ENCODE measurements at regions not wholly inside any gene's neighbourhood (a gene's known extent, or its start where the extent isn't known, plus 50 kb on each side); places are given as distances from the start of the nearest gene placed in this dataset.

DNA sequence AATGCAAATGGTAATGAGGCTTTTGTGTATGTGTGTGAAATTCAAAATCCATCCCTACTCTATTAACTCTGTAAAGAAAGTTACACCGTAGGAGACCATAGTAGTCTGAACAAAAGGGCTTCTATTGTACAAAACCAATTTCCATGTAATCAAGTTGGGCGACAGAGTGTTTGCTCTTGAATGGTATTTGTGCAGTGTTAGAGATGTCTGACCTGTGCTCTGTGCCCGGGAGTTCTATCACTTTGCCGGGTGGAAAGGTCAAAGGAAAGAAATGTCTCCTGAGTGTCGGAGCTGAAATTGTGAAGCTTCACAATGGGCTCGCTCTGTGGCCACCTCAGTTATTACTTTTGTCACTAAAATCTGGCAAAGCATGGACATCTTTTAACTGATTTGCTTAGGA, 312.0 kb downstream of the SAMD5 start:
- Histone ChIP-seq H3K27me3 (ENCODE audit: insufficient read depth, low read length) (no peaks in the 10 kb centered on the region), H3K4me3 (ENCODE audit: low read length) (no peak overlapping the region)

DNA sequence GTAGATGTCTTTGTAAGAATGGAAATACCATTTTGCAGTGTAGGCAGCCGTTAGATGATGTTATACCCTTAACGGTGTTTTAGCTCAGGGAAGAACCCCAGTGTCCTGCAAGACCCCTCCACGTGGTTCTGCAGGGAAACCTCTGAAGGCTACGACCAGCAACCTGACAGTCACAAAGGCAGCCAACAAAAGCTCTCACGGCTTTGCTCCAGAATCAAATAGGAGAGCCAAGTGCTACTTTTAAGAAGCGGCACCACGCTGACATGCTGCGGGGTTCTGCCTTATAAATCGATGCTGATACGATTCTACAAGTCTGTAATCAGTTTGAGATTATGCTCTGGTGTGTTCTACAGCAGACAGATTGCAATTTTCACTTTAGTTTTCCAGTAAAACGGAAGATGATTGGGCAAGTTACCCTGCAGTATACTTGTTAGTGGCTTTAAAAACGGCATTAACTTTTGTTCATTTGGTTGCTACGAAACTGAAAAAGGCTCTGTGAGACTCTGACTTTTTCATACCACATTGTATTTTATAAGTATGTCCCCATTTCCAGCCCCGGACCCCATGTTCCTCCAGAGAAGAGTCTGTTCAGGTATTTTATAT, 312.9 kb downstream of the SAMD5 start:
- Histone ChIP-seq H3K36me3 (ENCODE audit: insufficient read depth, low read length) (no peaks in the 10 kb centered on the region), H3K9me3 (ENCODE audit: insufficient read depth, low read depth, low read length) (no peaks in the 10 kb centered on the region), H3K4me3 (ENCODE audit: low read length) (no peak overlapping the region), H3K27ac (ENCODE audit: low read depth, low read length) (no peak overlapping the region), H3K9ac (ENCODE audit: low read depth, low read length) (no peak overlapping the region), H3K4me1 (ENCODE audit: insufficient read depth, low read length) (peaks cover 15% of the 10 kb centered on the region; the same call in 1 of the 2 replicates), H3K27me3 (ENCODE audit: insufficient read depth, low read length) (no peaks in the 10 kb centered on the region)
- 86% methylated on average over 12 of the region's 14 CpGs for WGBS

More for the DNA sequence above, 312.0 kb downstream of the SAMD5 start:
- WGBS = 92% methylated on average over 5 of the region's 6 CpGs
- H3K9ac ChIP-seq (ENCODE audit: low read depth, low read length) = no peak overlapping the region
- H3K4me1 ChIP-seq (ENCODE audit: insufficient read depth, low read length) = peaks cover 15% of the 10 kb centered on the region; the same call in 1 of the 2 replicates
- H3K27ac ChIP-seq (ENCODE audit: low read depth, low read length) = no peak overlapping the region
- no peaks in the 10 kb centered on the region for H3K36me3 ChIP-seq (ENCODE audit: insufficient read depth, low read length)
- no peaks in the 10 kb centered on the region for H3K9me3 ChIP-seq (ENCODE audit: insufficient read depth, low read depth, low read length)

DNA sequence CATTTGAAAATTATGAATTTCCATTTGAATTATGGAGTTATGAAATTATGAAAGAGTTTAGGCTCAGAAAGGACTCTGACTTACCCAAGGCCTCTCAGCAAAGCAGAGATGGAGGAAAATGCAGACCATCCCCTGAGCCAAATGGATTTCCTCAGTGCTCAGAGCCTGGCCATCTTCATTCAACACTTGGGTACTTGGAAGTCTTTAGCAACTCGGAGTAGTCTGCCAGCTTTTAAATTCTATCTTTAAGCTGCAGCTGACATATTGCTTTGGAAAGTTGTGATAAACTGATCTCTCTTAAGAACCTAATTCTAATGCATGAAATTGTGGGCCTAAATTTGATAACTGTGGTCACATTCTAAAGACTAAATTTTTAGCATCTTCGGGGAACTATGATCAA, 315.4 kb downstream of the SAMD5 start:
- Histone ChIP-seq H3K4me3 (ENCODE audit: low read length) (no peak overlapping the region), H3K4me1 (ENCODE audit: insufficient read depth, low read length) (peaks cover 15% of the 10 kb centered on the region; the same call in 1 of the 2 replicates), H3K9me3 (ENCODE audit: insufficient read depth, low read depth, low read length) (no peaks in the 10 kb centered on the region), H3K36me3 (ENCODE audit: insufficient read depth, low read length) (no peaks in the 10 kb centered on the region), H3K27ac (ENCODE audit: low read depth, low read length) (no peak overlapping the region), H3K9ac (ENCODE audit: low read depth, low read length) (no peak overlapping the region), H3K27me3 (ENCODE audit: insufficient read depth, low read length) (no peaks in the 10 kb centered on the region)
- 100% methylated on average over 2 of the region's 2 CpGs for WGBS

DNA sequence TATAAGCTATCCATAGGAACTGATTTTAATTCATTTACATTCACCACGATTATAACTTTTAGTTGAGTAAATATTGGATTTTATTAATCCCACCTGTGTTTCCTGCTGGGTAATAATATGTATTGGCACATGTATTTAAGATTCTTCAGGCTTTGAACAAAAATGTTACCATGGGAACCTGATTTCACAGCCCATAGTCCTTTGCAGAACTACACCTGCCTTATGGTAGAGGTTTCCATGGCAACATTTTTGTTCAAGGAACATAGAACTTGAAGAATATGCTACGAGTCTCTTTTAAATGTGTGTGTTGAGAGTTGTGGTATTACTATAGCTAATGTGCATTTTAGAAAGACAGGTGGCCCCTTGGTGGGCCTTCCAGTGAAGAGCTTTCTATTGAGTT, 317.4 kb downstream of the SAMD5 start:
- Histone ChIP-seq H3K9ac (ENCODE audit: low read depth, low read length) (no peak overlapping the region), H3K4me1 (ENCODE audit: insufficient read depth, low read length) (peaks cover 8% of the 10 kb centered on the region; the same call in 1 of the 2 replicates), H3K36me3 (ENCODE audit: insufficient read depth, low read length) (no peaks in the 10 kb centered on the region), H3K4me3 (ENCODE audit: low read length) (no peak overlapping the region), H3K27ac (ENCODE audit: low read depth, low read length) (no peak overlapping the region), H3K27me3 (ENCODE audit: insufficient read depth, low read length) (no peaks in the 10 kb centered on the region), H3K9me3 (ENCODE audit: insufficient read depth, low read depth, low read length) (no peaks in the 10 kb centered on the region)
- WGBS = 93% methylated on average over 1 of the region's 2 CpGs

DNA sequence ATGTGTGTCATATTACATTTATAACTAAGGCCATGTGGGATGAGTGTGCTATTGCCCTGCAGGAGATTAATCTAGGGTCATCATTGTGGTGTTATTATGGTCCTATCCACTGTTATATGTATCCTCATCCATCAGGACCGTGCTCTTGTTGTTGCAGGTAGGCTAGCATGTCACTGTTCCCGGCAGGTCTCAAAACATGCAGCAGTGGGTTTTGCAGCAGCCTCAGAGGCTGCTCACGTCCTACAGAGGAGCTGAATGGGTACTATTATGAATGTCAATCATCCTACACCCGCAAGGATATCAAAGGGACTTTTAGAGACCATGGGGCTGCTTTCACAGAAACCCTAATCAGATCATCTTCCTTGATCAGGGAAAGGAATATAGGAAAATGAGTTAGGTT, 318.2 kb downstream of the SAMD5 start:
- no peak overlapping the region for H3K9ac ChIP-seq (ENCODE audit: low read depth, low read length)
- H3K36me3 ChIP-seq (ENCODE audit: insufficient read depth, low read length) = no peaks in the 10 kb centered on the region
- H3K4me1 ChIP-seq (ENCODE audit: insufficient read depth, low read length) = no peaks in the 10 kb centered on the region
- 90% methylated on average over 4 of the region's 4 CpGs for WGBS
- no peaks in the 10 kb centered on the region for H3K27me3 ChIP-seq (ENCODE audit: insufficient read depth, low read length)
- H3K9me3 ChIP-seq (ENCODE audit: insufficient read depth, low read depth, low read length) = no peaks in the 10 kb centered on the region
- no peak overlapping the region for H3K4me3 ChIP-seq (ENCODE audit: low read length)
- H3K27ac ChIP-seq (ENCODE audit: low read depth, low read length) = no peak overlapping the region

DNA sequence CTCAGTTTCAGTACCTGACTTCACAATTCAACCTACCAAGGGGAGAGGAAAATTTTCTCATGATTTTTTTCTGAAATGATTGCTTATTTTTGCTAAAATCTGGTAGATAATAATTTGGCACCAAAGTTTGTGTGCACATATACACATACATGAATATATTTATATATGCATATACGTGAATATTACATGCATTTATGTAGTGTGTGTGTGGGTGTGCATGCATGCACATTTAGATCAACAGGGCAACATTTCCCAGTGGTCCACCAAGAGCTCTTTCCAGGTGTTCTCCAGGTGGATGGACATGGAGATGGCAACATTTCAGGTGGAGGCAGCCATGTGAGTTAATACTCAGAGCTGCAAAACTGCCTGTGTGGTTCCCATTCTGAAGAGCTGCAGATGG, 320.9 kb downstream of the SAMD5 start:
- WGBS = 92% methylated on average over 1 of the region's 1 CpG
- H3K4me1 ChIP-seq (ENCODE audit: insufficient read depth, low read length) = no peaks in the 10 kb centered on the region

DNA sequence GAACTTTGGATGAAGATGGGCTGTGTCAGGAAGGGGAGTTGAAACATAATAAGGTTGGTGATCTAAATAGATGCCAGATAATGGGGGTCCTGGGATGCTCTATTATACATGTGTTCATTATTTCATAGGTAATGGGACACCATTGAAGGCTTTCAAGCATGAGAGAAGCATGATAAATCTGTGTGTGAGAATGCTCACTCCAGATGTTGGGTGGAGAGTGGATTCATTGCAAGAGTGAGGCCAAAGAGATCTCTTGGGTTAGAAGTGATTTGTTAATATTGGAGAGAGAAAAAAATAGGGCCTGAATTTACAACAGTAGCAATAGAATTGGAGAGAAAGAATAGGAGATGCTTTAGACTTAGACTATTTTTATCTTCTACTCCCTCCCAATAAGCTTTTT, 321.3 kb downstream of the SAMD5 start:
- Histone ChIP-seq H3K27ac (ENCODE audit: low read depth, low read length) (no peak overlapping the region), H3K36me3 (ENCODE audit: insufficient read depth, low read length) (no peaks in the 10 kb centered on the region), H3K4me1 (ENCODE audit: insufficient read depth, low read length) (no peaks in the 10 kb centered on the region), H3K4me3 (ENCODE audit: low read length) (no peak overlapping the region), H3K27me3 (ENCODE audit: insufficient read depth, low read length) (no peaks in the 10 kb centered on the region), H3K9ac (ENCODE audit: low read depth, low read length) (no peak overlapping the region), H3K9me3 (ENCODE audit: insufficient read depth, low read depth, low read length) (no peaks in the 10 kb centered on the region)

More for the DNA sequence above, 320.9 kb downstream of the SAMD5 start:
- H3K36me3 ChIP-seq (ENCODE audit: insufficient read depth, low read length) = no peaks in the 10 kb centered on the region
- no peak overlapping the region for H3K9ac ChIP-seq (ENCODE audit: low read depth, low read length)
- no peak overlapping the region for H3K27ac ChIP-seq (ENCODE audit: low read depth, low read length)
- no peak overlapping the region for H3K4me3 ChIP-seq (ENCODE audit: low read length)
- no peaks in the 10 kb centered on the region for H3K9me3 ChIP-seq (ENCODE audit: insufficient read depth, low read depth, low read length)
- H3K27me3 ChIP-seq (ENCODE audit: insufficient read depth, low read length) = no peaks in the 10 kb centered on the region

DNA sequence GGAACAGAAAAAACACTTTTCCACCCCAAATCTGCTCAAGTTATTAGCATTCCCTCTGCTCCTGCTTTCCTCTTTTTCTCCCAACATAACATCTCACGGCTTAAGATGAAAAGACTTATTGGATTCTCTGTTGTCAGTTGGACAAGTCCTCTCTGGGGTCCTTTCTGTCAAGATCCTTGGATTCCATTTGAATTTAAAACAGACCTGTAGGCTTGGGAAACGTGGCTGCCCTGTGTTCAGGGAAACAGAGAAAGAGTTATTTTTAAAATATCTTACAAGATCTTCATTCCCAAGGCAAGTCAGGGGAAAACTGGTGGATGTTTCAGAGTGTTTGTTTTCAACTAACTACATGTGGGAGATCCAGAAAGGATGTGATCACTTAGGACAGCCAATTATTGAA, 322.9 kb downstream of the SAMD5 start:
- WGBS = 91% methylated on average over 1 of the region's 2 CpGs
- H3K9me3 ChIP-seq (ENCODE audit: insufficient read depth, low read depth, low read length) = no peaks in the 10 kb centered on the region
- H3K4me1 ChIP-seq (ENCODE audit: insufficient read depth, low read length) = no peaks in the 10 kb centered on the region
- H3K27ac ChIP-seq (ENCODE audit: low read depth, low read length) = no peak overlapping the region
- no peak overlapping the region for H3K9ac ChIP-seq (ENCODE audit: low read depth, low read length)
- H3K4me3 ChIP-seq (ENCODE audit: low read length) = no peak overlapping the region
- no peaks in the 10 kb centered on the region for H3K27me3 ChIP-seq (ENCODE audit: insufficient read depth, low read length)
- no peaks in the 10 kb centered on the region for H3K36me3 ChIP-seq (ENCODE audit: insufficient read depth, low read length)

DNA sequence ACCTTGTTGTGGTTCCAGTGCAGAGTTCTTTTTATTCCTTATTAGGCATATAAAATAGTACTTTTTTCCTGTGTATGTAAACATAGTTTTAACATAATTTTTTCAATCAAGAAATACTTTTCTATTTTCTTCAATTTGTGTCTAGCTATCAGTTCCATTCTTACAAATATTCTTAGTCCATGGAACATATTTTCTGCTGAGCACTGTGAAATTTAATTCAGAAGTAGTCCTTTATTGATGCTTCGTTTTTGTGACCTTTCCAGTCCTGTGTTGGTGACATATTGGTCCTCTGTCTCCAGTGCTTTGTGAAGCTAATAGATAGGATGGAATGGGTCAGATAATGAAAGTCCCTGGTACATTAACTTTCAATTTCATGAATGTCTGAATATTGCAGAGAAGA, 325.1 kb downstream of the SAMD5 start:
- WGBS = 88% methylated on average over 1 of the region's 1 CpG
- Histone ChIP-seq H3K36me3 (ENCODE audit: insufficient read depth, low read length) (no peaks in the 10 kb centered on the region), H3K4me3 (ENCODE audit: low read length) (no peak overlapping the region), H3K27me3 (ENCODE audit: insufficient read depth, low read length) (no peaks in the 10 kb centered on the region), H3K4me1 (ENCODE audit: insufficient read depth, low read length) (no peaks in the 10 kb centered on the region), H3K9ac (ENCODE audit: low read depth, low read length) (no peak overlapping the region), H3K9me3 (ENCODE audit: insufficient read depth, low read depth, low read length) (no peaks in the 10 kb centered on the region), H3K27ac (ENCODE audit: low read depth, low read length) (no peak overlapping the region)

DNA sequence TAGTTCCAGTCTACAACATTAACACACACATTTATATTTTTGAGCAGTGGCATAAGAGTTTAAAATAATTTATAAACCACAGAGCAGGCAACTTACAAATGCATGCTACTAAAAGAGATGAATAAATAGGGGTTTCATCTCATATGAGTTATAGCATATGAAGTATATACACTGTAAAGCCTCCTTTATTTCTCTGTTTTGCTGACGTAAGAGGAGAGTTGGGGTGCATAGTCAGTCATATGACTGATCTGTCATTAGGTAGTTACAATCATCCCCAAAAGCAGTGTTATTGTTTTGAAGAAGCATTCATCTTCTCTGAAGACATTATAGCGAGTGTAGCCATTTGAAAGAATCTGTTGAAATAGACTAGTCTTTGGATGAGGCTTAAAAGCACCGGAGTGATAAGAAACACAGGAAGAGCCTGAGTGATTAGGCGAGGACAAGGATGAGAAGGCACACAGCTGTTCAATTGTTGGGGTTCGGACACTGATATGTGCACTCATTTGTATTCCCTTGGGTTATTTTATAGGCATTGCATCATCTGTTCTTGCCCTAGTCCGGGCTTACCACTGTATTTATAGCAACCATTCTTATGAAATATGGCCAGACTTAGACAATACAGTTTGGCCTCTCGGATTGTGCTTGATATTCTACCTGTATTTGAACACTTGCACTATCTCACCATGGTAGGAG, 325.7 kb downstream of the SAMD5 start:
- no peaks in the 10 kb centered on the region for H3K27me3 ChIP-seq (ENCODE audit: insufficient read depth, low read length)

DNA sequence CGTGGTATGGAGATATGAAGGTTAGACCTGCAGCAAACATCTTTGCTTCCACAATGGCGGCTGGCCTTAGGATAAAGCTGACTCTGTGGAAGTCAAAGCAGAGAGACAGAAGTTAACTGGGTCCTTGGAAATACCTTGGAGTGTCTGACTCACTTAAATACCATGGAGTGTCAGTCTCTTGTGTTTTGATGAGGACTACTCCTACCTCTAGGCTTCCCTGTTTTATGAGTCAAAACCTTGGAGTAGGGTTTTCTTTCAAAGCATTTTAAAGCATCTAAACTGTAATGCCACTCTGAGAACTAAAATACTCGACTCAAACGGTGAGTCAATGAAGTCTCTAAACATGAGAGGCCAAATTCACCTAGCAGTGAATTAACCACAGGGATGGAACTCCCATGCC, 329.1 kb downstream of the SAMD5 start:
- Histone ChIP-seq H3K36me3 (ENCODE audit: insufficient read depth, low read length) (no peaks in the 10 kb centered on the region), H3K27me3 (ENCODE audit: insufficient read depth, low read length) (no peaks in the 10 kb centered on the region), H3K9ac (ENCODE audit: low read depth, low read length) (no peak overlapping the region), H3K4me1 (ENCODE audit: insufficient read depth, low read length) (no peaks in the 10 kb centered on the region), H3K9me3 (ENCODE audit: insufficient read depth, low read depth, low read length) (no peaks in the 10 kb centered on the region), H3K27ac (ENCODE audit: low read depth, low read length) (no peak overlapping the region), H3K4me3 (ENCODE audit: low read length) (no peak overlapping the region)
- 98% methylated on average over 4 of the region's 4 CpGs for WGBS

More for the DNA sequence above, 325.7 kb downstream of the SAMD5 start:
- H3K9me3 ChIP-seq (ENCODE audit: insufficient read depth, low read depth, low read length) = no peaks in the 10 kb centered on the region
- WGBS = 95% methylated on average over 6 of the region's 7 CpGs
- no peak overlapping the region for H3K27ac ChIP-seq (ENCODE audit: low read depth, low read length)
- H3K4me1 ChIP-seq (ENCODE audit: insufficient read depth, low read length) = no peaks in the 10 kb centered on the region
- H3K9ac ChIP-seq (ENCODE audit: low read depth, low read length) = no peak overlapping the region
- H3K4me3 ChIP-seq (ENCODE audit: low read length) = no peak overlapping the region
- no peaks in the 10 kb centered on the region for H3K36me3 ChIP-seq (ENCODE audit: insufficient read depth, low read length)

Measured in HUES64 (cell line).